CD14-positive monocyte (primary cell): ENCODE measurements at regions not wholly inside any gene's neighbourhood (a gene's known extent, or its start where the extent isn't known, plus 50 kb on each side); places are given as distances from the start of the nearest gene placed in this dataset.

Experiments used
- DNase-seq, 3 donors: peaks; one replicate each; pipeline ENCODE4 v3.0.0-alpha.2; 2011 to 2022
- H2AFZ ChIP-seq: 2 replicates; pipeline ENCODE4 v1.6.0; 2012; ENCODE audit warnings: mild to moderate bottlenecking, low read depth, low read length, inconsistent platforms; ENCODE audit not compliant: insufficient read depth, poor library complexity, severe bottlenecking
- H3K27ac ChIP-seq, 2 donors: 1 replicate in 1 of 2; 2 replicates in 1 of 2; pipeline ENCODE4 v1.5.1; 2012 to 2013; ENCODE audit warnings: low read length in 2 of 2, control low read depth in 1 of 2, inconsistent platforms in 1 of 2, low read depth in 1 of 2, mild to moderate bottlenecking in 1 of 2
- H3K27me3 ChIP-seq, 2 donors: one replicate each; pipeline versions ENCODE4 v1.6.0 to v1.6.1; 2011 to 2013; ENCODE audit warnings: low read length in 2 of 2; ENCODE audit not compliant: control insufficient read depth in 2 of 2, insufficient read depth in 2 of 2
- H3K36me3 ChIP-seq, 2 donors: replicated peaks in 1 of 2; 1 replicate in 1 of 2; 2 replicates in 1 of 2; pipeline versions ENCODE4 v1.5.1 to v1.6.1; 2012 to 2013; ENCODE audit warnings: low read length in 2 of 2, control low read depth in 1 of 2, inconsistent platforms in 1 of 2, mild to moderate bottlenecking in 1 of 2; ENCODE audit not compliant: insufficient read depth in 2 of 2, control insufficient read depth in 1 of 2
- H3K4me1 ChIP-seq, 2 donors: 1 replicate in 1 of 2; 2 replicates in 1 of 2; pipeline versions ENCODE4 v1.5.1 to v1.6.1; 2012 to 2013; ENCODE audit warnings: low read length in 2 of 2, control low read depth in 1 of 2, inconsistent platforms in 1 of 2, mild to moderate bottlenecking in 1 of 2, moderate library complexity in 1 of 2; ENCODE audit not compliant: insufficient read depth in 2 of 2, control insufficient read depth in 1 of 2
- H3K4me2 ChIP-seq: replicated peaks from 2 replicates; pipeline ENCODE3; 2012; ENCODE audit warnings: low read length, moderate library complexity, mild to moderate bottlenecking; ENCODE audit not compliant: poor library complexity, severe bottlenecking; ENCODE audit errors: extremely low read depth
- H3K4me3 ChIP-seq, 3 experiments: fragments of 200-600 bp in 1 of 3; sonication (generic) in 1 of 3; replicated peaks in 1 of 3; 1 replicate in 2 of 3; 2 replicates in 1 of 3; pipeline ENCODE4 v1.5.1; 2011 to 2013; ENCODE audit warnings: low read length in 3 of 3, mild to moderate bottlenecking in 3 of 3, control low read depth in 2 of 3, low read depth in 2 of 3, inconsistent platforms in 1 of 3, moderate library complexity in 1 of 3
- H3K79me2 ChIP-seq: 2 replicates; pipeline ENCODE4 v1.6.0; 2012; ENCODE audit warnings: mild to moderate bottlenecking, control low read depth, inconsistent platforms, low read length, moderate library complexity; ENCODE audit not compliant: insufficient read depth
- H3K9ac ChIP-seq: 2 replicates; pipeline ENCODE4 v1.6.0; 2017; ENCODE audit warnings: low read length, mild to moderate bottlenecking; ENCODE audit not compliant: insufficient read depth, poor library complexity, severe bottlenecking
- H3K9me3 ChIP-seq, 2 donors: replicated peaks in 1 of 2; 1 replicate in 1 of 2; 2 replicates in 1 of 2; pipeline versions ENCODE4 v1.5.1 to v1.6.1; 2012 to 2013; ENCODE audit warnings: low read length in 2 of 2, control low read depth in 1 of 2; ENCODE audit not compliant: control insufficient read depth in 1 of 2, insufficient read depth in 1 of 2
- H4K20me1 ChIP-seq: 2 replicates; pipeline ENCODE4 v1.6.0; 2012; ENCODE audit warnings: mild to moderate bottlenecking, low read length, control low read depth, moderate library complexity; ENCODE audit not compliant: insufficient read depth
- H3K27ac Mint-ChIP-seq, 7 donors: one replicate each; pipeline ENCODE4 v1.8.0; 2020; ENCODE audit warnings: mild to moderate bottlenecking in 7 of 7, mixed read lengths in 7 of 7, moderate library complexity in 6 of 7, inconsistent platforms in 2 of 7
- H3K27me3 Mint-ChIP-seq, 3 donors: one replicate each; pipeline ENCODE4 v1.8.0; 2021 to 2022; ENCODE audit warnings: low read depth in 3 of 3, mild to moderate bottlenecking in 3 of 3, mixed read lengths in 3 of 3, moderate library complexity in 3 of 3, inconsistent platforms in 1 of 3
- H3K36me3 Mint-ChIP-seq, 2 donors: one replicate each; pipeline ENCODE4 v1.8.0; 2020; ENCODE audit warnings: mixed read lengths in 2 of 2, inconsistent platforms in 1 of 2, mild to moderate bottlenecking in 1 of 2
- H3K4me1 Mint-ChIP-seq: one replicate; pipeline ENCODE4 v1.8.0; 2020; ENCODE audit warnings: mild to moderate bottlenecking, mixed read lengths
- H3K4me3 Mint-ChIP-seq, 2 donors: one replicate each; pipeline ENCODE4 v1.8.0; 2020; ENCODE audit warnings: mild to moderate bottlenecking in 2 of 2, mixed read lengths in 2 of 2, moderate library complexity in 1 of 2
- H3K9me3 Mint-ChIP-seq, 7 donors: one replicate each; pipeline ENCODE4 v1.8.0; 2020 to 2022; ENCODE audit warnings: mixed read lengths in 7 of 7, mild to moderate bottlenecking in 6 of 7, moderate library complexity in 6 of 7, inconsistent platforms in 2 of 7
- CTCF ChIP-seq: fragments of 200-600 bp; IDR thresholded peaks from one replicate; pipeline ENCODE4 v1.8.0; 2022; ENCODE audit warnings: antibody characterized with exemption, mild to moderate bottlenecking
- WGBS: methylation state at CpG from one replicate; pipeline ENCODE4 v1.1.5; 2013; ENCODE audit warnings: missing lambda C conversion rate; ENCODE audit not compliant: insufficient coverage; 5-methylcytosine and 5-hydroxymethylcytosine counted together
- intact Hi-C, 2 donors: fragments of 100-400 bp; cut with micrococcal nuclease; formaldehyde crosslinking; loops; one replicate each; pipeline versions ENCODE4 v1.15.0 to v1.15.1; 2023

DNA sequence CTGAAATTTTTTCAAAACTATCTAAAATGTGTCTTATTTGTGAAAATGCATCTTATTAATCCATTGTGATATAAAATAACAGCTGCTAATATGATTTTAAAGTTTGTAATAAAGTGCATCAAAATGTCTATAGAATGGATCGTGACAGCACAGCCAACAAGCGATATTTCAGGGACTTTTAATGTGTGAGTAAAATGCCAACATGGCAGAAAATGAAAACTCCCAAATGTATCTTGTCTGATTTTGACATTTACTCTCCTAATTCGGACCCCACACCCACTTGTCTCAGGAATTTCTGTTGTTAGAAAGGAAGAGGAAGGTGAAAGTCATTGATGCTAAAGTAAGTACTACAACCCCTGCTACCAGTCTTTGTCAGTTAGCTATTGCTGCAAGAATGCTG lies 273.9 kb downstream of the SATB1 start:
- no peaks in the 10 kb centered on the region for H3K27me3 ChIP-seq
- no peak overlapping the region for H3K4me3 ChIP-seq
- H3K27ac ChIP-seq, result no peak overlapping the region
- Mint-ChIP-seq H3K27me3 (no peaks in the 10 kb centered on the region), H3K4me3 (no peak overlapping the region), H3K36me3 (no peaks in the 10 kb centered on the region), H3K9me3 (no peaks in the 10 kb centered on the region), H3K27ac (no peak overlapping the region), H3K4me1 (peaks cover 6% of the 10 kb centered on the region)
- no peak overlapping the region for H3K9ac ChIP-seq
- DNase-seq, result no peak
- H3K4me1 ChIP-seq, result peaks cover 0 to 3% of the 10 kb centered on the region in 2 donors
- intact Hi-C loops, result no loop called here
- H4K20me1 ChIP-seq, result no peaks in the 10 kb centered on the region
- H2AFZ ChIP-seq, result no peak overlapping the region
- WGBS, result no CpG with 5 or more reads among the region's 3 CpGs
- no peak for TF ChIP-seq CTCF
- no peaks in the 10 kb centered on the region for H3K9me3 ChIP-seq
- no peak overlapping the region for H3K4me2 ChIP-seq
- no peaks in the 10 kb centered on the region for H3K79me2 ChIP-seq
- H3K36me3 ChIP-seq, result no peaks in the 10 kb centered on the region

GRCh38 chr3:18149935-18150334 lies 275.2 kb downstream of the SATB1 start:
- H2AFZ ChIP-seq, result no peak overlapping the region
- H3K79me2 ChIP-seq, result no peaks in the 10 kb centered on the region
- no peaks in the 10 kb centered on the region for H4K20me1 ChIP-seq
- no peak overlapping the region for H3K4me3 ChIP-seq
- H3K9ac ChIP-seq, result no peak overlapping the region
- Mint-ChIP-seq H3K27ac (no peak overlapping the region), H3K27me3 (no peaks in the 10 kb centered on the region), H3K4me1 (peaks cover 6% of the 10 kb centered on the region), H3K36me3 (no peaks in the 10 kb centered on the region), H3K9me3 (peaks cover 0 to 2% (median 0%) of the 10 kb centered on the region in 7 donors), H3K4me3 (no peak overlapping the region)
- H3K27ac ChIP-seq, result no peak overlapping the region
- no peaks in the 10 kb centered on the region for H3K9me3 ChIP-seq
- H3K4me2 ChIP-seq, result no peak overlapping the region
- no peak for DNase-seq
- WGBS, result 56% methylated on average over 2 of the region's 4 CpGs
- peaks cover 0 to 3% of the 10 kb centered on the region in 2 donors for H3K4me1 ChIP-seq
- no peaks in the 10 kb centered on the region for H3K36me3 ChIP-seq
- intact Hi-C loops, result no loop called here
- no peaks in the 10 kb centered on the region for H3K27me3 ChIP-seq
- TF ChIP-seq CTCF, result no peak
